Body of pancreas (tissue), 4 donors: ENCODE measurements at regions not wholly inside any gene's neighbourhood (a gene's known extent, or its start where the extent isn't known, plus 50 kb on each side); places are given as distances from the start of the nearest gene placed in this dataset.
"Not testable (repeated sequence)": the region's sequence is repeated elsewhere in the genome, so short reads cannot be mapped to it uniquely, and the experiment has no call there.

Experiments
- CTCF ChIP-seq, 7 experiments: fragments of 450-650 bp in 4 of 7; fragments of 200-600 bp in 3 of 7; sonication (generic) in 3 of 7; IDR thresholded peaks; one replicate each; pipeline ENCODE4 v1.5.1; 2016 to 2019; ENCODE audit warnings: antibody characterized with exemption in 7 of 7
- POLR2A ChIP-seq, 3 donors: fragments of 450-650 bp; IDR thresholded peaks; one replicate each; pipeline ENCODE4 v1.6.1; 2016; ENCODE audit warnings: antibody characterized with exemption in 3 of 3, mild to moderate bottlenecking in 2 of 3

- not testable (repeated sequence) for TF ChIP-seq CTCF, POLR2A (IDR thresholded peaks at IDR 0.05)
Observed at GRCh38 chr7:76805262-76805661, 178.2 kb upstream of the POMZP3 start.
